GM12875 (cell line): ENCODE measurements at regions not wholly inside any gene's neighbourhood (a gene's known extent, or its start where the extent isn't known, plus 50 kb on each side); places are given as distances from the start of the nearest gene placed in this dataset.

Source experiments
- H3K4me3 ChIP-seq: one replicate; pipeline ENCODE4 v1.5.1; 2011; ENCODE audit warnings: low read depth, low read length, control low read depth
- CTCF ChIP-seq: IDR thresholded peaks from 2 replicates; pipeline ENCODE4 v1.5.1; 2011; ENCODE audit warnings: low read depth, mild to moderate bottlenecking, control low read depth, inconsistent platforms, low read length, moderate library complexity, borderline replicate concordance; ENCODE audit not compliant: insufficient read depth

GRCh38 chr6:140140891-140141290 lies 766.4 kb upstream of the CITED2 start:
- TF ChIP-seq CTCF, result no peak
- H3K4me3 ChIP-seq, result no peak overlapping the region

GRCh38 chr6:140138311-140139010 lies 764.0 kb upstream of the CITED2 start:
- no peak overlapping the region for H3K4me3 ChIP-seq
- no peak for TF ChIP-seq CTCF

GRCh38 chr6:140134224-140134623 lies 759.8 kb upstream of the CITED2 start:
- no peak overlapping the region for H3K4me3 ChIP-seq
- TF ChIP-seq CTCF, result no peak

- TF ChIP-seq CTCF, result no peak
Measured at GRCh38 chr6:140130074-140130473, 755.6 kb upstream of the CITED2 start.

GRCh38 chr6:140124498-140124897 lies 750.0 kb upstream of the CITED2 start:
- H3K4me3 ChIP-seq, result no peak overlapping the region
- TF ChIP-seq CTCF, result no peak

More at GRCh38 chr6:140130074-140130473, 755.6 kb upstream of the CITED2 start:
- no peak overlapping the region for H3K4me3 ChIP-seq

GRCh38 chr6:140108167-140108566 lies 733.7 kb upstream of the CITED2 start:
- TF ChIP-seq CTCF, result no peak
- no peak overlapping the region for H3K4me3 ChIP-seq

- H3K4me3 ChIP-seq, result no peak overlapping the region
- TF ChIP-seq CTCF, result no peak
Measured at GRCh38 chr6:140107216-140107615, 732.8 kb upstream of the CITED2 start.
